Natural killer cell treated with Interleukin-12 subunit alpha and Interleukin-12 subunit beta and Interleukin-15 and Interleukin-18, amount 100 ng/mL, for 72 hours (primary cell): ENCODE measurements at regions not wholly inside any gene's neighbourhood (a gene's known extent, or its start where the extent isn't known, plus 50 kb on each side); places are given as distances from the start of the nearest gene placed in this dataset.
"Not testable (repeated sequence)": the region's sequence is repeated elsewhere in the genome, so short reads cannot be mapped to it uniquely, and the experiment has no call there.

Experiments used
- ATAC-seq, 2 donors: fragments of 150-1000 bp; cut with Tn5 transposase in 1 of 2; sonication (Bioruptor Pico), chemical (Tn5 transposase) in 1 of 2; 2 replicates each; pipeline ENCODE4 v1.10.0; 2021
- DNase-seq: peaks from one replicate; pipeline ENCODE4 v3.0.0; 2022; ENCODE audit warnings: low spot score
- H3K27ac Mint-ChIP-seq, 2 donors: 1 replicate in 1 of 2; 2 replicates in 1 of 2; pipeline ENCODE4 v1.8.0; 2022; ENCODE audit warnings: mixed read lengths in 2 of 2, mild to moderate bottlenecking in 1 of 2, moderate library complexity in 1 of 2
- H3K27me3 Mint-ChIP-seq, 2 donors: 1 replicate in 1 of 2; 2 replicates in 1 of 2; pipeline ENCODE4 v1.8.0; 2022; ENCODE audit warnings: mixed read lengths in 2 of 2
- H3K36me3 Mint-ChIP-seq: one replicate; pipeline ENCODE4 v1.8.0; 2022; ENCODE audit warnings: mixed read lengths
- H3K4me1 Mint-ChIP-seq, 2 donors: 1 replicate in 1 of 2; 2 replicates in 1 of 2; pipeline ENCODE4 v1.8.0; 2022; ENCODE audit warnings: low read depth in 2 of 2, mixed read lengths in 2 of 2, mild to moderate bottlenecking in 1 of 2
- H3K4me3 Mint-ChIP-seq: one replicate; pipeline ENCODE4 v1.8.0; 2022; ENCODE audit warnings: mixed read lengths
- H3K9me3 Mint-ChIP-seq: 2 replicates; pipeline ENCODE4 v1.8.0; 2022; ENCODE audit warnings: mixed read lengths

DNA sequence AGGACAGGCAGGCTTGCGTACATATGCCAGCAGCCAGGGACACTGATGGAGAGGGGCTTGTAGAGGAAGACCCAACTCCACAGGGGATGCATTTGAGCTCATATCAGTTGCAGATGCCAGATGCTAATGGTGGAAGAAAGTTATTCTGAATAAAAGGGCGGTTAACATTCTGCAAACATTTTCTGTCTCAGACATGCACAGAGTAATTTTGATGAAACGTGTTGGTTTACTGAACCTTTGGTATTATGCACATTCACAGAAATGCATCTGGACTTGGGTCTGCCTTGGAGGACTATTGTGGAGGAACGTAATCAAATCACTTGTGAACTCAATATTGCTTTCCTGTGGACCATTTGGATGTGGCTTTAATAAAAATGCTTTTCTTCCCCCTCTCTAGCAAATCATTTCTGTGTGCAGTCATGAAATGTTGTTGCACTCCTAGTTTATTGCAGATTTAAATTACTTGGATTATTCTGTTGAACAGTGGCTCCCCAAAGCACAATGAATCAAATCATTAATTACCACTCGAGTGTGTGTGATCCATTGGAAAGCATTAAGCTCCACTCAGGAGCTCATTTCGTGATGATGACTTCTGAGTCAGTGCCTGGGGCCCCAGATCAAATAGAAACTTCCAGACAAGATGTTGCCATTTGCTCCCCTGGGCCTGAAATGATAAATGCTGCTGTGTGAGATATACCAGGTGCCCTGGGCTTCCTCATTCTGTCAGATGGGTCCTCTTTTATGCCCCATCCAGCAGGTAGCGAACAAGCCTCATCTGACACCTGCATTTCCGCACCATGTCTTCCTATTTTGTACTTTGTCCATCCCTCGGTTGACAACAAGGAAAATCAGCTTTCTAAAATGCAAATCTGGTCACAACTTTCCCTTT lies 697.0 kb upstream of the HS6ST1 start:
- Mint-ChIP-seq H3K36me3 (no peaks in the 10 kb centered on the region), H3K27ac (no peak overlapping the region), H3K27me3 (no peaks in the 10 kb centered on the region), H3K9me3 (no peaks in the 10 kb centered on the region), H3K4me3 (no peak overlapping the region), H3K4me1 (no peaks in the 10 kb centered on the region)
- ATAC-seq (no peak), DNase-seq (no peak)

DNA sequence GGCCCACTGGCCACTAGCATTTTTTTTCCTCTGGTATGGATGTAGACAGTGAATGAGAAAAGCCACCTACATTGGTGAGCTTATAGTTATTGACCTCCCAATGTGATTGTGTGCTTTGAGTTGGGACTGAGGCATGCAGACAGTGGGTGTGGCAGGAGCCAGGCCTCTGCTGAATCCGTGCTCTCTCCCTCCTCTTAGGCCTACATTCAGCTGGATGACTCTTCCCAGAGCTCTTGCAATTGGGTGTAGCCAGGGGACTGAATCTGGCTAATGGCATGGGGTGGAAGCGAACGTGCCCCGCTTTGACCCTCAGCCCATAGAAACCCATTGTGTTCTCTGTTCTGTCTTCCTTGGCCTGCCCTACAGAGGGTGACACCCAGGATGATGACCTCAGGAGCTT lies 698.3 kb upstream of the HS6ST1 start:
- no peak for DNase-seq
- Mint-ChIP-seq H3K36me3 (no peaks in the 10 kb centered on the region), H3K4me3 (no peak overlapping the region), H3K9me3 (no peaks in the 10 kb centered on the region), H3K27me3 (no peaks in the 10 kb centered on the region), H3K27ac (no peak overlapping the region), H3K4me1 (no peaks in the 10 kb centered on the region)
- ATAC-seq = no peak

DNA sequence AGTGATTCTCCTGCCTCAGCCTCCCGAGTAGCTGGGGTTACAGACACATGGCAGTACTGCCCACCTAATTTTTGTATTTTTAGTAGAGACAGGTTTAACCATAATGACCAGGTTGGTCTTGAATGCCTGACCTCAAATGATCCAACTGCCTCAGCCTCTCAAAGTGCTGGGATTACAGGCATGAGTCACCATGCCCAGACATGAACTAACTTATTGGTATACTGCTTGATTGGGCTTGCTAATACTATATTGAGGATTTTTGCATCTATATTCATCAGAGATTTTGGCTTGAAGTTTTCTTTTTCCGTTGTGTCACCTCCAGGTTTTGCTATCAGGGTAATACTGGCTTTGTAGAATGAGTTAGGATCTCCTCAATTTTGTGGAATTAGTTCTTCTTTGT lies 706.1 kb upstream of the HS6ST1 start:
- H3K4me3 Mint-ChIP-seq = no peak overlapping the region
- ATAC-seq (no peak), DNase-seq (no peak)
- no peak overlapping the region for H3K27ac Mint-ChIP-seq
- H3K9me3 Mint-ChIP-seq = peaks cover 12% of the 10 kb centered on the region
- no peaks in the 10 kb centered on the region for H3K36me3 Mint-ChIP-seq
- H3K4me1 Mint-ChIP-seq = no peaks in the 10 kb centered on the region
- no peaks in the 10 kb centered on the region for H3K27me3 Mint-ChIP-seq

DNA sequence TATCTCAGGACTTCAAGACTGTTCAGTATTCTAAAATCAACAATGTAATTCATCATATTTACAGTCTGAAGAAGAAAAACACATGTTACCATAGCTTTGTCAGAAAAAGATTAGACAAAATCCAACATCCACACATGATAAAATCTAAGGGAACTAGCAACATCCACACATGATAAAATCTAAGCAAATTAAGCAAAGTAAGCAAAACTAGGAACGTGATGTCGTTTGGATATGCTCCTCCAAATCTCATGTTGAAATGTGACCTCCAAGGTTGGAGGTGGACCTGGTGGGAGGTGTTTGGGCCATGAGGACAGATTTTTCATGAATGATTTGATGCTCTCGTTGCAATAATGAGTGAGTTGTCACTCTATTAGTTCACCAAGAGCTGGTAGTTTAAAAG lies 717.3 kb upstream of the HS6ST1 start:
- Mint-ChIP-seq H3K4me1 (no peaks in the 10 kb centered on the region), H3K27me3 (peaks cover 2 to 5% of the 10 kb centered on the region in 2 donors), H3K27ac (no peak overlapping the region), H3K4me3 (no peak overlapping the region), H3K9me3 (peaks cover 4% of the 10 kb centered on the region), H3K36me3 (peaks cover under 1% of the 10 kb centered on the region)
- no peak for ATAC-seq
- no peak for DNase-seq

DNA sequence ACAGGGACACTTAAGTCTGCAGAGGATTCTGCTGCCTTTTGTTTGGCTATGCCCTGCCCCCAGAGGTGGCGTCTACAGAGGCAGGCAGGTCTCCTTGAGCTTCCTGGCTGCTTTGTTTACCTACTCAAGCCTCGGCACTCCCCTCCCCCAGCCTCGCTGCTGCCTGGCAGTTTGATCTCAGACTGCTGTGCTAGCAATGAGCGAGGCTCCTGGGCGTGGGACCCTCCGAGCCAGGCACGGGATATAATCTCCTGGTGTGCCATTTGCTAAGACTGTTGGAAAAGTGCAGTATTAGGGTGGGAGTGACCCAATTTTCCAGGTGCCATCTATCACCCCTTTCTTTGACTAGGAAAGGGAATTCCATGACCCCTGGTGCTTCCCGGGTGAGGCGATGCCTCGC lies 725.0 kb upstream of the HS6ST1 start:
- not testable (repeated sequence) for H3K27me3 Mint-ChIP-seq, DNase-seq, H3K36me3 Mint-ChIP-seq, H3K4me3 Mint-ChIP-seq, H3K27ac Mint-ChIP-seq, ATAC-seq, H3K4me1 Mint-ChIP-seq
- peaks cover 15% of the 10 kb centered on the region for H3K9me3 Mint-ChIP-seq

DNA sequence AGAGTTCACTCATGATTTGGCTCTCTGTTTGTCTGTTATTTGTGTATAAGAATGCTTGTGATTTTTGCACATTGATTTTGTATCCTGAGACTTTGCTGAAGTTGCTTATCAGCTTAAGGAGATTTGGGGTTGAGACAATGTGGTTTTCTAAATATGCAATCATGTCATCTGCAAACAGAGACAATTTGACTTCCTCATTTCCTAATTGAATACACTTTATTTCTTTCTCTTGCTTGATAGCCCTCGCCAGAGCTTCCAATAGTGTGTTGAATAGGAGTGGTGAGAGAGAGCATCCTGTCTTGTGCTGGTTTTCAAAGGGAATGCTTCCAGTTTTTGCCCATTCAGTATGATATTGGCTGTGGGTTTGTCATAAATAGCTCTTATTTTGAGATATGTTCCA lies 727.8 kb upstream of the HS6ST1 start:
- ATAC-seq = not testable (repeated sequence)

DNA sequence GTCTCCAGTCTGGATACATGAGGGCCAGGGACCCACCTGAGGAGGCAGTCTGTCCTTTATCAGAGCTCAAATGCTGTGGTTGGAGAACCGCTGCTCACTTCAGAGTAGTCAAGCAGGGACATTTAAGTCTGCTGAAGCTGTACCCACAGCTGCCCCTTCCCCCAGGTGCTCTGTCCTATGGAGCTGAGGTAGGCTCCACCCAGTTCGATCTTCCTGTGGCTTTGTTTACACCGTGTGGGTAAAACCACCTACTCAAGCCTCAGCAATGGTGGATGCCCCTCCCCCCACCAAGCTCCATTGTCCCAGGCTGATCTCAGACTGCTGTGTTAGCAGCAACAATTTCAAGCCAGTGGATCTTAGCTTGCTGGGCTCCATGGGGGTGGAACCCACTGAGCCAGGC lies 731.4 kb upstream of the HS6ST1 start:
- H3K4me1 Mint-ChIP-seq = no peaks in the 10 kb centered on the region
- H3K36me3 Mint-ChIP-seq = no peaks in the 10 kb centered on the region
- DNase-seq (no peak), ATAC-seq (no peak)
- no peak overlapping the region for H3K27ac Mint-ChIP-seq
- H3K4me3 Mint-ChIP-seq = no peak overlapping the region
- H3K9me3 Mint-ChIP-seq = peaks cover 3% of the 10 kb centered on the region
- no peaks in the 10 kb centered on the region for H3K27me3 Mint-ChIP-seq

More for the DNA sequence above, 727.8 kb upstream of the HS6ST1 start:
- H3K4me1 Mint-ChIP-seq, H3K27ac Mint-ChIP-seq, H3K36me3 Mint-ChIP-seq, H3K9me3 Mint-ChIP-seq, H3K27me3 Mint-ChIP-seq, DNase-seq, H3K4me3 Mint-ChIP-seq: not testable (repeated sequence)

DNA sequence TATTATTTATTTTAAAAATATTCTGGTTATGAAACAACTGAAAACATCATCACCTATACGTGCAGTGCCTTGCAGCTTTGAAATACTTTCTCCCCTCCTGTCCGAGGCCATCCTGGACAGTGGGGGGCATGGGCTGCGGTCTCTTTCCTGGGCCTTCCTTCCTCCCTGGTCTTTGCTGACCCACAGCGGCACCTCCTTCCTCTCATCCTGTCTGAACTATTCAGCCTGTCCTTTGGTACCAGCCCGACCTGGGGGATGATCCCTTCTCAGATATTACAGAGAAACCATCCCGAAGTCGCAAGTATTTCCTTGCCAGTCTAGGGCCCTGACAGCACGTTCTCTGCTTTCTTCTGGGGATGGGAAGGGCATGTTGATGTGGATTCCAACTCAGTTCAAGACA lies 736.6 kb upstream of the HS6ST1 start:
- Mint-ChIP-seq H3K4me1 (no peaks in the 10 kb centered on the region), H3K27me3 (no peaks in the 10 kb centered on the region), H3K36me3 (no peaks in the 10 kb centered on the region), H3K27ac (no peak overlapping the region), H3K4me3 (no peak overlapping the region), H3K9me3 (no peaks in the 10 kb centered on the region)
- ATAC-seq = no peak
- no peak for DNase-seq

DNA sequence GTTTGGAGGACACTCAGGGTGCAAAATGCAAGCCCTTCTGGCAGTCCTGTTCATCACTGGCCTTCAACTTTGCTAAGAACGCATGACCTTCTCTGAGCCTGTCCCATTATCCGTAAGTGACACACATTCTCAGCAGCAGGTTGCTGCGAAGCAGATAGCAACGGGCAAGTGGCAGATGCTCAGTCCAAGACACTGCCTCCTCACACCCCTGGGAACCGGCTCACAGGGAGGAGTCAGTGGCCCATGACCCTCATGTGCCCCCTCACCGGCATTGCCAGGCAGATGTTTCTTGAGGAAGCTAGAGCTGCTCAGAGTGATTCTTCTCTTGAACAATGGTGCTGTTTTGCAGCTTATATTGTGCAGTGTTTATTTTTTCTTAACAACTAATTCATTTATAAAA lies 737.2 kb upstream of the HS6ST1 start:
- Mint-ChIP-seq H3K4me1 (no peaks in the 10 kb centered on the region), H3K36me3 (no peaks in the 10 kb centered on the region), H3K27ac (no peak overlapping the region), H3K4me3 (no peak overlapping the region), H3K27me3 (no peaks in the 10 kb centered on the region), H3K9me3 (no peaks in the 10 kb centered on the region)
- no peak for DNase-seq
- no peak for ATAC-seq

DNA sequence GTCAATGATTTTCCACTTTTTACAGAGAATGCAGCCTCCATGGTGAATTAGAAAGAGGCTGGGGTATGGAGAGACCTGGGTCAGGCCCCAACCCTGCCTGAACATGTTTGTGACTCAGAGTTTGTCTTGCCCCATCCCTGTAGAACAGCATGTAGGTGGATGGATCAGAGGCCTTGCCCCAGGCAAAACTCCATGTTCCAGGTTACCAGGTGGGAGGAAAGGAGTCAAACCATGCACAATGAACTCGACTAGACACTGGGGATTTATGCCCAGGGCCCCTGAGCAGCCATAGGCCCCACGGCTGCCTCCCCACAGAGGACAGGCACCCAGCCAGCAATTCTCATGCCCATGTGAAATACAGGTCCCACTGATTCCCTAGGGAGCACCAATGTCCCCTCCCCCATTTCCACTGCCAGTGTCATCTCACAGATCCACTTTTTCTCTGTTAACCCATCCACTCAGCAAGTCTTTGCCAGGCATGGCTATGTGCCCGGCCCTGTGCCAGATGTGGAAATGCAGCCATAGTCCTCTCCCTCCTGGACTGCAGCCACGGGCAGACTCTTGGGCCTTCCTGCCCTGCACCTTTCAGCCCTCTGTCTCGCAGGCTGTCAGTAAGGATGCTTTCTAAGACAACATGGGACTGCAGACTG lies 737.8 kb upstream of the HS6ST1 start:
- Mint-ChIP-seq H3K4me3 (no peak overlapping the region), H3K27me3 (no peaks in the 10 kb centered on the region), H3K9me3 (no peaks in the 10 kb centered on the region), H3K36me3 (no peaks in the 10 kb centered on the region), H3K4me1 (no peaks in the 10 kb centered on the region), H3K27ac (no peak overlapping the region)
- DNase-seq (no peak), ATAC-seq (peak in 1 of 2 donors; percentile 6)

DNA sequence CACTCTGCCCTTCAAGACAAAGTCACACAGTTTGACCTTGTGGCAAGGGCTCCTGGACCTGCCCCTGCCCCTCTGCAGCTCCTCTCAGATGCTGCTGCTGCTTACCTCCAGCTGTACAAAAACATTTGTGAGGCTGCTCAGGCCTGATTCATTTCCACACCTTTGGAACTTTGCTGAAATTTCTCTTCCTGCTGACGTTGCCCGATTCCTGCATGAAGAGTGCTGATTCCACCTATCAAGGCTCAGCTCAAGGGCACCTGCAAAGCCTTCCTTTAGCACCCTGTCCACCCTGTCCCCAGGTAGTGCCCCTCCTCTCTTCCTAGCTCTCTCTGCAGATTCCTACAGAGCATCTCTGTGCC lies 738.3 kb upstream of the HS6ST1 start:
- no peak overlapping the region for H3K4me3 Mint-ChIP-seq
- DNase-seq (no peak), ATAC-seq (no peak)

DNA sequence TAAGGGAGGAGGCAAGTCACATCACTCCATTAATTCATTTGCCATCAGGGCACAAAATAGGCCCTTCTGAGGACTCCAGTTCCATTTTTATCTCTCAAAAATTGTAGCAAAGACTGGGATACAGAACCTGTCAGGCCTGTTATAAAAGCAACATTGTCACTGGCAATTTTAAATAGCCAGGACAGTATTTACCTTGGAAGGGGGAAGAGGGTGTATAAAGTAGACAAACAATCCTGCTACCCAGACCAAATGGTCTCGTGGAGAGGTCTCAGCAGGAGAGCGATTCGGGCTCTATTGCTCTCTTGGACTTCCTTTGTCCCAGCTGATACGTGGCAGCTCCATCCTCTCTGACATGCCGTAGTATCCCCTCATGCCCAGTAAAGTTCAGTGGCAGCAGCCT lies 740.3 kb upstream of the HS6ST1 start:
- Mint-ChIP-seq H3K4me3 (no peak overlapping the region), H3K27ac (no peak overlapping the region), H3K4me1 (no peaks in the 10 kb centered on the region), H3K9me3 (no peaks in the 10 kb centered on the region), H3K36me3 (no peaks in the 10 kb centered on the region), H3K27me3 (no peaks in the 10 kb centered on the region)
- no peak for ATAC-seq
- no peak for DNase-seq

More for the DNA sequence above, 738.3 kb upstream of the HS6ST1 start:
- Mint-ChIP-seq H3K9me3 (no peaks in the 10 kb centered on the region), H3K27ac (no peak overlapping the region), H3K27me3 (no peaks in the 10 kb centered on the region), H3K4me1 (no peaks in the 10 kb centered on the region), H3K36me3 (no peaks in the 10 kb centered on the region)

DNA sequence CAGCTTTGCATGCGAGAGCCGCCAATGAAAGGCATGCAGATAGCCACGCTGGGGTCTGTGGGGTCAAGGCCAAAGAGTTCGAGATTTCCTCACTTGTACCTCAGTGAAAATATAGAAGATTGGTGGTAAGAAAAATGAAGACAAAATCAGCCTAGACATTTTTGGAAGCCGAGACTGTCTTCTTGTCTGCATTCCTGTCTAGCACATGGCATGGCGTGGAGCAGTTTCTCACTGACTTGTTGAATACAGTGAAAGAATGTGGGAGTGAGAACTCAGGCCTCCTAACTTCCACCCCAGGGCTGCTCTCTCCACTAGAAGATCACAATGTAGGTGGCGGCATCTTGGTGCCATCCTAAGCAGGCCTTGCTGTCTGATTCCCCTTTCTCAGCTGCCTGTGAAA lies 740.8 kb upstream of the HS6ST1 start:
- Mint-ChIP-seq H3K9me3 (no peaks in the 10 kb centered on the region), H3K27ac (no peak overlapping the region), H3K4me3 (no peak overlapping the region), H3K27me3 (no peaks in the 10 kb centered on the region), H3K4me1 (no peaks in the 10 kb centered on the region), H3K36me3 (no peaks in the 10 kb centered on the region)
- ATAC-seq = no peak
- no peak for DNase-seq

DNA sequence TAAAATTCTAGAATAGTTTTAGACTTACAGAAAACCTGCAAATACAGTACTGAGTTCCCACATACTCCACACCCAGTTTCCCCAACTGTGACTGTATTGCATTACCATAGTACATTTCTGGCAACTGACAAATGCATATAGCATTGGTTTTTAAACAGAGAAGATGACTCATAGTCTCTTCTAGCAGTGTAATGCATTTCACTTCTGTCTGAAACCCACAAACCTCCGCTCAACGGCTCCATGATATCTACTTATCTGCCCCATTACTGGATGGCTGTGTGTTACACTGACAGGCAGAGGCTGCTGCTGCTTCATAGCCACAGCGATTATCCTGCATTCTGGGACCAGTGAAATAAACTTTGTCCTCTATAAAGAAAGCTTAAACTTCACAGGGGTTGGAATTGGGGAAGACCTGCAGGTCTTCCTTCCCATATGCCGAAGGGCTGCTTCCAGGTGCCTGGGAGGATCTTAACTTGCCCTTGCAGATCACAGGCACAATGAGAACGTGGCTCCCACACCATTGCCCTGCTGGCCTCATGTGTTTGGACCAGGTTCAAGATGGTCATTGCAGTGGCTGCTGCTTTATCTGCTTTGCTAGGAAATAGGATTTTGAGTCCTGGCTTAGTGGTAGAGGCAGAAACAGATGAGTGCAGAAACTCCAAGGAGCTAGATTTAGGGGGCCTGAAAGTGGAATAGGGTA lies 742.6 kb upstream of the HS6ST1 start:
- Mint-ChIP-seq H3K9me3 (no peaks in the 10 kb centered on the region), H3K27me3 (no peaks in the 10 kb centered on the region), H3K36me3 (no peaks in the 10 kb centered on the region), H3K4me1 (no peaks in the 10 kb centered on the region), H3K4me3 (no peak overlapping the region), H3K27ac (no peak overlapping the region)
- DNase-seq (no peak), ATAC-seq (no peak)
